K562 (cell line): ENCODE measurements at regions not wholly inside any gene's neighbourhood (a gene's known extent, or its start where the extent isn't known, plus 50 kb on each side); places are given as distances from the start of the nearest gene placed in this dataset.

Experiments used
- ATAC-seq: fragments of 200-7000 bp; cut with Tn5 transposase; 3 replicates; pipeline ENCODE4 v1.9.1; 2020; ENCODE audit warnings: moderate library complexity
- BruUV-seq: library from RNA; stranded (reverse); fragments of 400-500 nt; replicated peaks from 2 replicates; lab custom pipeline; 2021; lab: Mats Ljungman, UMichigan
- CTCF ChIA-PET: fragments of 300-600 bp; formaldehyde crosslinking; extraction: SDS; loops from one replicate; lab custom pipeline; 2021; ENCODE audit warnings: low intra/inter-chr PET ratio; lab: Yijun Ruan, JAX
- POLR2A ChIA-PET: fragments of 300-600, 350-650 bp; sonication (Branson Sonifier 250); formaldehyde crosslinking; extraction: SDS; loops from one replicate; lab custom pipeline; 2021; ENCODE audit warnings: antibody characterized with exemption, inconsistent platforms; lab: Yijun Ruan, JAX
- DNase-seq, 4 experiments: peaks; one replicate each; pipeline versions ENCODE4 v3.0.0 to v3.0.0-alpha.2; 2011 to 2018; ENCODE audit warnings: low spot score in 3 of 4, mixed read lengths in 3 of 4; ENCODE audit errors: extremely low read depth in 1 of 4
- FAIRE-seq: peaks from 2 replicates; lab custom pipeline; 2011; peaks lifted over from hg19 to GRCh38; lab: Jason Lieb, UNC
- H2AFZ ChIP-seq: 2 replicates; pipeline ENCODE4 v1.6.0; 2011; ENCODE audit warnings: low read depth, low read length, control low read depth, inconsistent platforms
- H3K27ac ChIP-seq: fragments of 200-600 bp; 3 replicates; pipeline ENCODE4 v1.8.0; 2011; ENCODE audit warnings: low read depth, mild to moderate bottlenecking, control low read depth, inconsistent platforms, low read length, moderate library complexity, mixed read lengths; ENCODE audit errors: extremely low read depth
- H3K27me3 ChIP-seq, 2 experiments: fragments of 300-600 bp in 1 of 2; 2 replicates in 1 of 2; 3 replicates in 1 of 2; pipeline versions ENCODE4 v1.6.0 to v1.8.0; 2011; ENCODE audit warnings: inconsistent platforms in 2 of 2, low read length in 2 of 2, mild to moderate bottlenecking in 1 of 2, mixed read lengths in 1 of 2, moderate library complexity in 1 of 2; ENCODE audit not compliant: control insufficient read depth in 2 of 2, insufficient read depth in 2 of 2
- H3K36me3 ChIP-seq: fragments of 300-600 bp; 3 replicates; pipeline ENCODE4 v1.8.0; 2011; ENCODE audit warnings: mild to moderate bottlenecking, low read length, inconsistent platforms; ENCODE audit not compliant: control insufficient read depth, insufficient read depth
- H3K4me1 ChIP-seq, 2 experiments: fragments of 200-600 bp in 1 of 2; replicated peaks in 1 of 2; 2 replicates in 1 of 2; 3 replicates in 1 of 2; pipeline versions ENCODE4 v1.5.1 to v1.8.0; 2011; ENCODE audit warnings: inconsistent platforms in 2 of 2, low read length in 2 of 2, mild to moderate bottlenecking in 1 of 2, mixed read lengths in 1 of 2, moderate library complexity in 1 of 2; ENCODE audit not compliant: control insufficient read depth in 2 of 2, insufficient read depth in 2 of 2
- H3K4me2 ChIP-seq: 2 replicates; pipeline ENCODE4 v1.6.1; 2011; ENCODE audit warnings: low read length, control low read depth, inconsistent platforms, mixed read lengths; ENCODE audit not compliant: insufficient read depth
- H3K4me3 ChIP-seq: fragments of 200-600 bp; sonication (generic), shearing (Covaris generic); 2 replicates; pipeline ENCODE4 v1.5.1; 2016; ENCODE audit warnings: control low read depth, inconsistent platforms
- H3K79me2 ChIP-seq: fragments of 200-600 bp; 3 replicates; pipeline ENCODE4 v1.8.0; 2011; ENCODE audit warnings: low read length, inconsistent platforms; ENCODE audit not compliant: control insufficient read depth, insufficient read depth
- H3K9ac ChIP-seq, 2 experiments: 2 replicates each; pipeline versions ENCODE4 v1.6.0 to v1.6.1; 2011; ENCODE audit warnings: low read depth in 2 of 2, low read length in 2 of 2, control low read depth in 1 of 2, inconsistent platforms in 1 of 2, mild to moderate bottlenecking in 1 of 2, mixed read lengths in 1 of 2; ENCODE audit not compliant: insufficient read depth in 1 of 2
- H3K9me1 ChIP-seq: one replicate; pipeline ENCODE4 v1.6.0; 2011; ENCODE audit warnings: inconsistent platforms, mild to moderate bottlenecking, low read length, moderate library complexity; ENCODE audit not compliant: control insufficient read depth, insufficient read depth
- H3K9me3 ChIP-seq: replicated peaks from 2 replicates; pipeline ENCODE4 v1.5.1; 2011; ENCODE audit warnings: low read depth, low read length, inconsistent platforms; ENCODE audit not compliant: control insufficient read depth, insufficient read depth
- H4K20me1 ChIP-seq: replicated peaks from 2 replicates; pipeline ENCODE4 v1.6.1; 2011; ENCODE audit warnings: low read length, inconsistent platforms, mixed read lengths; ENCODE audit not compliant: control insufficient read depth, insufficient read depth
- CBX8 ChIP-seq: fragments of 200-600 bp; sonication (generic); IDR thresholded peaks from 2 replicates; pipeline ENCODE4 v1.6.1; 2012; ENCODE audit warnings: borderline replicate concordance, mixed run types, low read depth, mild to moderate bottlenecking, moderate library complexity, mixed read lengths, low read length, control low read depth, inconsistent platforms; ENCODE audit not compliant: poor library complexity, severe bottlenecking; ENCODE audit errors: extremely low read depth
- DNMT1 ChIP-seq: fragments of 450-650 bp; IDR thresholded peaks from 2 replicates; pipeline ENCODE4 v1.6.1; 2016; ENCODE audit warnings: antibody characterized with exemption, mild to moderate bottlenecking
- ETV5 ChIP-seq: sonication (generic); formaldehyde crosslinking; IDR thresholded peaks from 2 replicates; pipeline ENCODE4 v1.4.0; 2020; ENCODE audit warnings: low read depth, mild to moderate bottlenecking, missing genetic modification reagents
- FOXJ3 ChIP-seq: sonication (generic); formaldehyde crosslinking; IDR thresholded peaks from 2 replicates; pipeline ENCODE4 v1.4.0; 2020; ENCODE audit warnings: mild to moderate bottlenecking, missing genetic modification reagents
- FUS ChIP-seq: fragments of 200-400 bp; formaldehyde crosslinking; optimal IDR thresholded peaks from 2 replicates; pipeline ENCODE3; 2017; ENCODE audit warnings: low read depth, low read length
- PHB ChIP-seq: fragments of 250-450 bp; sonication (Bioruptor Pico); IDR thresholded peaks from 2 replicates; pipeline ENCODE4 v1.5.0; 2021
- PML ChIP-seq: IDR thresholded peaks from 2 replicates; pipeline ENCODE4 v1.6.1; 2012; ENCODE audit warnings: low read length, inconsistent platforms
- RBFOX2 ChIP-seq: fragments of 200-400 bp; formaldehyde crosslinking; IDR thresholded peaks from 2 replicates; pipeline ENCODE4 v1.6.1; 2017; ENCODE audit warnings: low read depth, mild to moderate bottlenecking, low read length, moderate library complexity
- RFX7 ChIP-seq: fragments of 250-450 bp; sonication (Bioruptor Pico); IDR thresholded peaks from 2 replicates; pipeline ENCODE4 v1.5.1; 2021; ENCODE audit warnings: mild to moderate bottlenecking
- SMAD2 ChIP-seq: fragments of 150-350 bp; IDR thresholded peaks from 2 replicates; pipeline ENCODE4 v1.6.1; 2014; ENCODE audit warnings: low read depth, mild to moderate bottlenecking, low read length
- TBL1XR1 ChIP-seq, 2 experiments: IDR thresholded peaks; 2 replicates each; pipeline ENCODE4 v1.6.1; 2012; ENCODE audit warnings: improper control_type of control experiment in 2 of 2, low read length in 2 of 2, mild to moderate bottlenecking in 1 of 2
- USF2 ChIP-seq: sonication (generic); formaldehyde crosslinking; IDR thresholded peaks from 2 replicates; pipeline ENCODE4 v1.5.0; 2020; ENCODE audit warnings: missing genetic modification reagents
- ZNF232 ChIP-seq: sonication (generic); formaldehyde crosslinking; IDR thresholded peaks from 2 replicates; pipeline ENCODE4 v1.8.0; 2022; ENCODE audit warnings: mild to moderate bottlenecking, missing genetic modification reagents
- ZNF431 ChIP-seq: sonication (generic); formaldehyde crosslinking; IDR thresholded peaks from 2 replicates; pipeline ENCODE4 v1.8.0; 2022; ENCODE audit warnings: mild to moderate bottlenecking, missing genetic modification reagents
- ZNF512 ChIP-seq: IDR thresholded peaks from 2 replicates; pipeline ENCODE4 v1.6.1; 2016; ENCODE audit warnings: missing genetic modification characterization, missing compliant biosample characterization
- ZNF644 ChIP-seq: fragments of 200-800 bp; sonication (Bioruptor generic); IDR thresholded peaks from 2 replicates; pipeline ENCODE4 v1.6.1; 2016; ENCODE audit warnings: low read depth, missing genetic modification characterization, missing compliant biosample characterization
- ZNF696 ChIP-seq: fragments of 250-450 bp; sonication (Bioruptor Pico); conservative IDR thresholded peaks from 2 replicates; pipeline ENCODE4 v1.4.0; 2020; ENCODE audit warnings: mild to moderate bottlenecking, moderate library complexity
- WGBS: fragments of 100-300 bp; shearing (Covaris generic); methylation state at CpG from one replicate; pipeline ENCODE4 v1.1.6; 2016; ENCODE audit warnings: low coverage, mixed read lengths; ENCODE audit not compliant: insufficient coverage; ENCODE audit errors: missing lambda C conversion rate; 5-methylcytosine and 5-hydroxymethylcytosine counted together
- in situ Hi-C: fragments of 300-500 bp; cut with MboI; formaldehyde crosslinking; loops from 4 replicates; pipeline ENCODE4 v1.15.0; 2018; ENCODE audit warnings: inconsistent platforms, mixed read lengths
- intact Hi-C: fragments of 100-400 bp; cut with micrococcal nuclease; formaldehyde crosslinking; loops from 2 replicates; pipeline ENCODE4 v1.14.2; 2022

GRCh38 chr5:152285764-152286163 is 119.3 kb downstream of the NMUR2 start:
- intact Hi-C loops (no loop called here), in situ Hi-C loops (no loop called here)
- FAIRE-seq: no peak
- Histone ChIP-seq H3K4me2 (no peak overlapping the region), H3K27me3 (no peaks in the 10 kb centered on the region), H3K9me1 (no peaks in the 10 kb centered on the region), H2AFZ (no peak overlapping the region), H3K9me3 (no peaks in the 10 kb centered on the region; the same call in 1 of the 2 replicates), H4K20me1 (no peaks in the 10 kb centered on the region), H3K79me2 (no peaks in the 10 kb centered on the region), H3K4me1 (no peaks in the 10 kb centered on the region), H3K27ac (no peak overlapping the region), H3K4me3 (no peak overlapping the region), H3K9ac (no peak overlapping the region), H3K36me3 (no peaks in the 10 kb centered on the region)
- 0% methylated on average over 3 of the region's 3 CpGs for WGBS
- ChIA-PET POLR2A (interaction anchor here (0.6 kb wide), 1 partner anchor 72 kb away, joined by 3 read pairs; no protein-coding TSS in a partner anchor), CTCF (no interaction called here)
- no peak for ATAC-seq
- TF ChIP-seq RFX7 (CRISPR knock-in tag) (no peak), SMAD2 (no peak), RBFOX2 (no peak), ZNF232 (no peak)
- DNase-seq: no peak
- BruUV-seq: no TSS peak

DNA sequence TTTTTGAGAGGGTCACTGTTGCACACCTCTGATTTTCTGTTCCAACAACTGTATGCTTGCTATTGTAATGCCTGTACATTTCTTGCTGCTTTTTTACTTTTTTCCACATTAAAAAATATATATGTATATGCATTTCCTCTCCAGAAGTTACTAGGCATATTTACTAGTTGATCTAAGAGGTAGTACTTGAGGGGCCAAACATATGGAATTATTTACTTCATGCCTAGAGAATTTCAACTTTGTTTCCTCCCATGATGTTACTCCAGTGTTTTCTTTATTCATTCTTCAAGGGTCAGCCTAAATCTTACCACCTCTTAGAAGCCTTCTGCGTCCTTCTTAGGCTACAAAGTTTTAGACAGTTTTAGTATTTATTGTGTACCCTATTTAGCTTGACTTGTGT is 122.7 kb downstream of the NMUR2 start:
- no peaks in the 10 kb centered on the region for H4K20me1 ChIP-seq
- H3K36me3 ChIP-seq: no peaks in the 10 kb centered on the region
- peaks cover 2% of the 10 kb centered on the region; the same call in 1 of the 2 replicates for H3K9me3 ChIP-seq
- intact Hi-C loops: no loop called here
- H2AFZ ChIP-seq: no peak overlapping the region
- H3K9me1 ChIP-seq: no peaks in the 10 kb centered on the region
- FAIRE-seq: no peak
- no peak overlapping the region for H3K4me3 ChIP-seq
- H3K9ac ChIP-seq: no peak overlapping the region
- H3K27ac ChIP-seq: no peak overlapping the region
- H3K4me2 ChIP-seq: no peak overlapping the region
- BruUV-seq: no TSS peak
- H3K4me1 ChIP-seq: no peaks in the 10 kb centered on the region
- H3K79me2 ChIP-seq: no peaks in the 10 kb centered on the region
- POLR2A ChIA-PET: no interaction called here
- H3K27me3 ChIP-seq: no peaks in the 10 kb centered on the region
- 0% methylated on average over 1 of the region's 1 CpG for WGBS
- DNase-seq: no peak
- CTCF ChIA-PET: no interaction called here
- no peak for ATAC-seq
- in situ Hi-C loops: no loop called here
- TF ChIP-seq ETV5 (CRISPR knock-in tag) (no peak), TBL1XR1 (IDR thresholded peaks at IDR 0.05; ENCODE audit: low read length in 2 of 2) (no peak), PHB (CRISPR knock-in tag) (no peak), ZNF696 (CRISPR knock-in tag) (no peak), CBX8 (no peak), ZNF512 (tag) (no peak), ZNF644 (no peak), DNMT1 (no peak), FUS (no peak), USF2 (CRISPR knock-in tag) (no peak), FOXJ3 (CRISPR knock-in tag) (no peak), ZNF431 (CRISPR knock-in tag) (no peak), PML (no peak)
